Endothelial cell (in vitro differentiated cells): ENCODE measurements at regions not wholly inside any gene's neighbourhood (a gene's known extent, or its start where the extent isn't known, plus 50 kb on each side); places are given as distances from the start of the nearest gene placed in this dataset.

Experiments
- DNase-seq: peaks from one replicate; pipeline ENCODE4 v3.0.0; 2021; ENCODE audit warnings: low spot score
- H3K27ac Mint-ChIP-seq: one replicate; pipeline ENCODE4 v1.8.0; 2021; ENCODE audit warnings: mixed read lengths, inconsistent platforms; ENCODE audit not compliant: unreplicated experiment
- H3K27me3 Mint-ChIP-seq: one replicate; pipeline ENCODE4 v1.8.0; 2021; ENCODE audit warnings: mild to moderate bottlenecking, moderate library complexity, mixed read lengths, inconsistent platforms; ENCODE audit not compliant: unreplicated experiment
- H3K36me3 Mint-ChIP-seq: one replicate; pipeline ENCODE4 v1.8.0; 2021; ENCODE audit warnings: mild to moderate bottlenecking, low read depth, mixed read lengths, inconsistent platforms; ENCODE audit not compliant: unreplicated experiment
- H3K4me1 Mint-ChIP-seq: one replicate; pipeline ENCODE4 v1.8.0; 2021; ENCODE audit warnings: mild to moderate bottlenecking, mixed read lengths, inconsistent platforms; ENCODE audit not compliant: unreplicated experiment
- H3K4me3 Mint-ChIP-seq: one replicate; pipeline ENCODE4 v1.8.0; 2021; ENCODE audit warnings: mild to moderate bottlenecking, mixed read lengths, inconsistent platforms; ENCODE audit not compliant: unreplicated experiment
- H3K9me3 Mint-ChIP-seq: one replicate; pipeline ENCODE4 v1.8.0; 2021; ENCODE audit warnings: mixed read lengths, inconsistent platforms; ENCODE audit not compliant: unreplicated experiment
- CTCF ChIP-seq: fragments of 200-600 bp; sonication (generic); IDR thresholded peaks from one replicate; pipeline ENCODE4 v1.5.0; 2021; ENCODE audit warnings: antibody characterized with exemption; ENCODE audit not compliant: unreplicated experiment

GRCh38 chr1:5503556-5504363 lies 488.5 kb downstream of the NPHP4 start:
- Mint-ChIP-seq H3K27me3 (peaks cover 7% of the 10 kb centered on the region), H3K9me3 (no peaks in the 10 kb centered on the region), H3K27ac (no peak overlapping the region), H3K4me1 (no peaks in the 10 kb centered on the region), H3K4me3 (no peak overlapping the region), H3K36me3 (no peaks in the 10 kb centered on the region)
- TF ChIP-seq CTCF, result no peak
- no peak for DNase-seq

DNA sequence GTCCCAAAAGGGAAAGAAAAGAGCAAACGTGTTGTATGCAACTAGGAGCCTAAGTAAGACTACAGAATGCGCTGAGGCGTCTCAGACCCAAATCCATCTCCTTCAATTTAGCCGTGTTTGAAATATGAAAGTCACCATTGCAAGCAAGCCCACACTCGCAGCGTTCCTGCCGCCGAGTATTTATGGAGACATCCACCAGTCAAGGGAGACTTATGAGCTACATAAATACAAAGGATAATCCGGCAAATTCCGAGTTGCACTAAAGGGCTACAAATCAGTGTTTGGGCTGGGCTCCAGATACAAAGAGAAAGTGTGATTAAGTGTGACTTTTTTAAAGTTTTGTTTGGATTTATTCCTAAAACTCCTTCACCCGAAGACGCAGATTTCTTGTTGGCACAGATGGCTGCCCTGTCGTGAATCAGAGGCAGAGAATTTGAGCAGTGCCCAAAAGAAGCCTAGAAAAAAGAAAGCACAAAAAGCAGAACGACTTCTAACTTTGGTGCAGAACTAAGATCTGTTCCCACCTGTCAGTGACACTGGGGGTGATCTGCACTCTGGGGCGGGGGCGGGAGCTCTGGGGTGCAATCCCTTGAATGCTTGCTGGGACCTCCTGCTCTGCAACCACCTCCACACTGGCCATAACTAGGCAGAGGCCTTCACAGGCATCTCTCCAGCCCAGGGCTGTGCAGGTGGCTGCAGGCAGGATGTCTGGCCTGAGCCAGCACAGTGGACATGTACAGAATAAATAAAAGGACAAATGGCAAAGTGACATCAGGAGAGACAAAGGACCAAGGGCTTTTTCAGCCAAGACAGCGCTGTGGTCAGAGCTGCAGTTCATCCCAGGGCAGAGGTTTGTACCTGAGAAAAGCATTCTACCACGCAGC lies 489.7 kb downstream of the NPHP4 start:
- Mint-ChIP-seq H3K27me3 (peaks cover 6% of the 10 kb centered on the region), H3K9me3 (no peaks in the 10 kb centered on the region), H3K4me1 (no peaks in the 10 kb centered on the region), H3K27ac (no peak overlapping the region), H3K36me3 (no peaks in the 10 kb centered on the region), H3K4me3 (no peak overlapping the region)
- DNase-seq, result no peak
- no peak for TF ChIP-seq CTCF

- Mint-ChIP-seq H3K4me3 (no peak overlapping the region), H3K36me3 (no peaks in the 10 kb centered on the region), H3K27me3 (peaks cover 7% of the 10 kb centered on the region), H3K27ac (no peak overlapping the region), H3K9me3 (no peaks in the 10 kb centered on the region), H3K4me1 (no peaks in the 10 kb centered on the region)
- DNase-seq, result no peak
- TF ChIP-seq CTCF, result no peak
These were observed 490.9 kb downstream of the NPHP4 start for GRCh38 chr1:5501206-5501930.

GRCh38 chr1:5500541-5500940 lies 491.7 kb downstream of the NPHP4 start:
- H3K4me1 Mint-ChIP-seq, result no peaks in the 10 kb centered on the region
- H3K9me3 Mint-ChIP-seq, result no peaks in the 10 kb centered on the region
- no peaks in the 10 kb centered on the region for H3K36me3 Mint-ChIP-seq
- H3K4me3 Mint-ChIP-seq, result no peak overlapping the region
- peaks cover 7% of the 10 kb centered on the region for H3K27me3 Mint-ChIP-seq
- DNase-seq, result no peak
- TF ChIP-seq CTCF, result no peak
- H3K27ac Mint-ChIP-seq, result no peak overlapping the region
